ENCODE measurements at regions not wholly inside any gene's neighbourhood (a gene's known extent, or its start where the extent isn't known, plus 50 kb on each side); places are given as distances from the start of the nearest gene placed in this dataset.

GRCh38 chr2:195602687-195603086, 54.3 kb upstream of the SLC39A10 start:
- Histone ChIP-seq H3K27ac (ENCODE audit: low read length) (no peak overlapping the region), H2AFZ (ENCODE audit: low read depth, low read length) (no peak overlapping the region), H3K4me1 (ENCODE audit: low read length) (peaks cover 15% of the 10 kb centered on the region), H4K20me1 (ENCODE audit: insufficient read depth, low read length) (no peaks in the 10 kb centered on the region), H3K27me3 (ENCODE audit: low read depth, low read length) (no peaks in the 10 kb centered on the region), H3K9me3 (ENCODE audit: insufficient read depth, low read length) (no peaks in the 10 kb centered on the region), H3K36me3 (replicated peaks; ENCODE audit: low read depth, low read length) (no peaks in the 10 kb centered on the region), H3K79me2 (ENCODE audit: low read length) (no peaks in the 10 kb centered on the region), H3K4me3 (ENCODE audit: low read length) (no peak overlapping the region), H3K9ac (ENCODE audit: low read length) (no peak overlapping the region), H3K4me2 (ENCODE audit: low read length) (no peak overlapping the region)
- TF ChIP-seq EZH2phosphoT487 (IDR thresholded peaks at IDR 0.05; ENCODE audit: low read depth), result no peak
- TF ChIP-seq CTCF (IDR thresholded peaks at IDR 0.05; ENCODE audit: low read depth, low read length), result no peak

GRCh38 chr2:195601361-195601760, 55.7 kb upstream of the SLC39A10 start:
- Histone ChIP-seq H3K36me3 (replicated peaks; ENCODE audit: low read depth, low read length) (peaks cover 8% of the 10 kb centered on the region), H3K4me2 (ENCODE audit: low read length) (no peak overlapping the region), H4K20me1 (ENCODE audit: insufficient read depth, low read length) (no peaks in the 10 kb centered on the region), H3K27me3 (ENCODE audit: low read depth, low read length) (no peaks in the 10 kb centered on the region), H3K4me3 (ENCODE audit: low read length) (no peak overlapping the region), H3K4me1 (ENCODE audit: low read length) (peaks cover 18% of the 10 kb centered on the region), H2AFZ (ENCODE audit: low read depth, low read length) (peak overlapping the region; percentile 64; the same call in 1 of the 2 replicates), H3K9ac (ENCODE audit: low read length) (no peak overlapping the region), H3K79me2 (ENCODE audit: low read length) (no peaks in the 10 kb centered on the region), H3K27ac (ENCODE audit: low read length) (no peak overlapping the region), H3K9me3 (ENCODE audit: insufficient read depth, low read length) (peaks cover 9% of the 10 kb centered on the region; the same call in 1 of the 2 replicates)
- TF ChIP-seq EZH2phosphoT487 (IDR thresholded peaks at IDR 0.05; ENCODE audit: low read depth) (no peak), CTCF (IDR thresholded peaks at IDR 0.05; ENCODE audit: low read depth, low read length) (no peak)

- Histone ChIP-seq H3K79me2 (ENCODE audit: low read length) (no peaks in the 10 kb centered on the region), H3K27ac (ENCODE audit: low read length) (no peak overlapping the region), H4K20me1 (ENCODE audit: insufficient read depth, low read length) (no peaks in the 10 kb centered on the region), H3K4me3 (ENCODE audit: low read length) (no peak overlapping the region), H3K36me3 (replicated peaks; ENCODE audit: low read depth, low read length) (peaks cover 10% of the 10 kb centered on the region), H3K9me3 (ENCODE audit: insufficient read depth, low read length) (peaks cover 10% of the 10 kb centered on the region; the same call in 1 of the 2 replicates), H3K4me2 (ENCODE audit: low read length) (no peak overlapping the region), H3K4me1 (ENCODE audit: low read length) (peaks cover 24% of the 10 kb centered on the region), H3K27me3 (ENCODE audit: low read depth, low read length) (no peaks in the 10 kb centered on the region), H2AFZ (ENCODE audit: low read depth, low read length) (no peak overlapping the region), H3K9ac (ENCODE audit: low read length) (no peak overlapping the region)
- no peak for TF ChIP-seq CTCF (IDR thresholded peaks at IDR 0.05; ENCODE audit: low read depth, low read length)
These were observed 56.2 kb upstream of the SLC39A10 start for GRCh38 chr2:195600778-195601177.

- no peak overlapping the region for H3K4me2 ChIP-seq (ENCODE audit: low read length)
- no peak overlapping the region for H2AFZ ChIP-seq (ENCODE audit: low read depth, low read length)
- H3K27ac ChIP-seq (ENCODE audit: low read length), result no peak overlapping the region
- no peaks in the 10 kb centered on the region for H3K79me2 ChIP-seq (ENCODE audit: low read length)
- H3K4me1 ChIP-seq (ENCODE audit: low read length), result peaks cover 15% of the 10 kb centered on the region
- H3K9me3 ChIP-seq (ENCODE audit: insufficient read depth, low read length), result peaks cover 26% of the 10 kb centered on the region; the same call in 1 of the 2 replicates
- TF ChIP-seq EZH2phosphoT487 (IDR thresholded peaks at IDR 0.05; ENCODE audit: low read depth), result no peak
- no peak for TF ChIP-seq CTCF (IDR thresholded peaks at IDR 0.05; ENCODE audit: low read depth, low read length)
- H3K9ac ChIP-seq (ENCODE audit: low read length), result no peak overlapping the region
- H4K20me1 ChIP-seq (ENCODE audit: insufficient read depth, low read length), result no peaks in the 10 kb centered on the region
- H3K27me3 ChIP-seq (ENCODE audit: low read depth, low read length), result no peaks in the 10 kb centered on the region
- H3K4me3 ChIP-seq (ENCODE audit: low read length), result no peak overlapping the region
- H3K36me3 ChIP-seq (replicated peaks; ENCODE audit: low read depth, low read length), result peaks cover 24% of the 10 kb centered on the region
These were observed 60.2 kb upstream of the SLC39A10 start for GRCh38 chr2:195596840-195597239.
